ENCODE measurements at regions not wholly inside any gene's neighbourhood (a gene's known extent, or its start where the extent isn't known, plus 50 kb on each side); places are given as distances from the start of the nearest gene placed in this dataset.
"Not testable (repeated sequence)": the region's sequence is repeated elsewhere in the genome, so short reads cannot be mapped to it uniquely, and the experiment has no call there.

- intact Hi-C loops (cut with DNase I): no loop called here
- H3K27ac ChIP-seq: no peak overlapping the region
- DNase-seq (no peak), ATAC-seq (no peak)
- H3K9me3 ChIP-seq: no peaks in the 10 kb centered on the region
- H3K36me3 ChIP-seq: no peaks in the 10 kb centered on the region
- H3K4me3 ChIP-seq: no peak overlapping the region
- no peaks in the 10 kb centered on the region for H3K4me1 ChIP-seq
- TF ChIP-seq CTCF (IDR thresholded peaks at IDR 0.05): no peak
- H3K27me3 ChIP-seq: no peaks in the 10 kb centered on the region
Measured at GRCh38 chr7:118907911-118908527, 683.5 kb downstream of the ANKRD7 start.

GRCh38 chr7:118916120-118916519, 691.6 kb downstream of the ANKRD7 start:
- DNase-seq; H3K36me3 ChIP-seq; H3K4me1 ChIP-seq; H3K4me3 ChIP-seq; ATAC-seq; H3K27ac ChIP-seq; intact Hi-C loops (cut with DNase I); H3K27me3 ChIP-seq; H3K9me3 ChIP-seq: not testable (repeated sequence)

- Histone ChIP-seq H3K27me3 (no peaks in the 10 kb centered on the region), H3K4me1 (no peaks in the 10 kb centered on the region), H3K36me3 (no peaks in the 10 kb centered on the region), H3K4me3 (no peak overlapping the region), H3K27ac (no peak overlapping the region), H3K9me3 (no peaks in the 10 kb centered on the region)
- intact Hi-C loops (cut with DNase I): no loop called here
- TF ChIP-seq CTCF (IDR thresholded peaks at IDR 0.05): peak; percentile 33
- ATAC-seq (no peak), DNase-seq (no peak)
Measured at GRCh38 chr7:118918556-118918955, 694.1 kb downstream of the ANKRD7 start.

GRCh38 chr7:118938845-118939244, 714.3 kb downstream of the ANKRD7 start:
- DNase-seq: no peak
- Histone ChIP-seq H3K4me1 (no peaks in the 10 kb centered on the region), H3K27me3 (no peaks in the 10 kb centered on the region), H3K36me3 (no peaks in the 10 kb centered on the region), H3K9me3 (no peaks in the 10 kb centered on the region), H3K27ac (no peak overlapping the region), H3K4me3 (no peak overlapping the region)
- TF ChIP-seq CTCF (IDR thresholded peaks at IDR 0.05): no peak
- intact Hi-C loops (cut with DNase I): no loop called here
- ATAC-seq: no peak

- intact Hi-C loops (cut with DNase I): no loop called here
- no peak for ATAC-seq
- Histone ChIP-seq H3K4me3 (no peak overlapping the region), H3K36me3 (no peaks in the 10 kb centered on the region), H3K9me3 (no peaks in the 10 kb centered on the region), H3K27ac (no peak overlapping the region), H3K27me3 (no peaks in the 10 kb centered on the region), H3K4me1 (no peaks in the 10 kb centered on the region)
- no peak for TF ChIP-seq CTCF (IDR thresholded peaks at IDR 0.05)
- no peak for DNase-seq
Measured at GRCh38 chr7:118944271-118944670, 719.8 kb downstream of the ANKRD7 start.

- Histone ChIP-seq H3K27me3 (no peaks in the 10 kb centered on the region), H3K4me3 (no peak overlapping the region), H3K9me3 (no peaks in the 10 kb centered on the region), H3K4me1 (no peaks in the 10 kb centered on the region), H3K27ac (no peak overlapping the region), H3K36me3 (no peaks in the 10 kb centered on the region)
- no peak for ATAC-seq
- no peak for DNase-seq
- intact Hi-C loops (cut with DNase I): no loop called here
- TF ChIP-seq CTCF (IDR thresholded peaks at IDR 0.05): no peak
Measured at GRCh38 chr7:118945911-118946682, 721.6 kb downstream of the ANKRD7 start.
